Fibroblast of lung (primary cell): ENCODE measurements at regions not wholly inside any gene's neighbourhood (a gene's known extent, or its start where the extent isn't known, plus 50 kb on each side); places are given as distances from the start of the nearest gene placed in this dataset.

Source experiments
- DNase-seq, 2 donors: peaks; one replicate each; pipeline versions ENCODE4 v3.0.0 to v3.0.0-alpha.2; 2010; ENCODE audit warnings: low read depth in 2 of 2
- H2AFZ ChIP-seq: 2 replicates; pipeline ENCODE4 v1.5.1; 2012; ENCODE audit warnings: low read length, control low read depth, inconsistent platforms
- H3K27ac ChIP-seq: 2 replicates; pipeline ENCODE4 v1.5.1; 2011; ENCODE audit warnings: low read length, control low read depth; ENCODE audit not compliant: insufficient read depth
- H3K27me3 ChIP-seq: 2 replicates; pipeline ENCODE4 v1.5.1; 2011; ENCODE audit warnings: mild to moderate bottlenecking, low read length; ENCODE audit not compliant: control insufficient read depth, insufficient read depth
- H3K36me3 ChIP-seq: 2 replicates; pipeline ENCODE4 v1.5.1; 2011; ENCODE audit warnings: low read length; ENCODE audit not compliant: control insufficient read depth, insufficient read depth
- H3K4me1 ChIP-seq: 2 replicates; pipeline ENCODE4 v1.5.1; 2011; ENCODE audit warnings: low read length; ENCODE audit not compliant: control insufficient read depth, insufficient read depth; ENCODE audit errors: extremely low read depth
- H3K4me2 ChIP-seq: 2 replicates; pipeline ENCODE4 v1.5.1; 2011; ENCODE audit warnings: low read length, control low read depth; ENCODE audit not compliant: insufficient read depth; ENCODE audit errors: extremely low read depth
- H3K4me3 ChIP-seq, 4 experiments: fragments of 200-600 bp in 1 of 4; sonication (generic) in 1 of 4; replicated peaks in 1 of 4; 2 replicates each; pipeline ENCODE4 v1.5.1; 2011 to 2016; ENCODE audit warnings: low read length in 4 of 4, low read depth in 3 of 4, mild to moderate bottlenecking in 3 of 4, control low read depth in 2 of 4, inconsistent platforms in 1 of 4, mixed read lengths in 1 of 4; ENCODE audit not compliant: insufficient read depth in 1 of 4; ENCODE audit errors: control extremely low read depth in 1 of 4
- H3K79me2 ChIP-seq: 2 replicates; pipeline ENCODE4 v1.5.1; 2012; ENCODE audit warnings: mild to moderate bottlenecking, low read length, inconsistent platforms; ENCODE audit not compliant: control insufficient read depth, insufficient read depth
- H3K9ac ChIP-seq: 2 replicates; pipeline ENCODE4 v1.5.1; 2011; ENCODE audit warnings: mild to moderate bottlenecking, low read length, control low read depth; ENCODE audit not compliant: insufficient read depth
- H3K9me3 ChIP-seq: 2 replicates; pipeline ENCODE4 v1.5.1; 2012; ENCODE audit warnings: low read depth, low read length; ENCODE audit not compliant: control insufficient read depth, insufficient read depth
- H4K20me1 ChIP-seq: 2 replicates; pipeline ENCODE4 v1.5.1; 2011; ENCODE audit warnings: low read length; ENCODE audit not compliant: control insufficient read depth, insufficient read depth; ENCODE audit errors: extremely low read depth
- CTCF ChIP-seq, 2 donors: IDR thresholded peaks in 1 of 2; conservative IDR thresholded peaks in 1 of 2; 1 replicate in 1 of 2; 2 replicates in 1 of 2; pipeline ENCODE4 v1.5.1; 2011 to 2012; ENCODE audit warnings: low read length in 2 of 2, control low read depth in 1 of 2, inconsistent platforms in 1 of 2, low read depth in 1 of 2, mild to moderate bottlenecking in 1 of 2
- EZH2 ChIP-seq: IDR thresholded peaks from 2 replicates; pipeline ENCODE4 v1.5.1; 2012; ENCODE audit warnings: low read length, control low read depth, mild to moderate bottlenecking; ENCODE audit errors: missing control alignments

- H2AFZ ChIP-seq = no peak overlapping the region
- no peaks in the 10 kb centered on the region for H4K20me1 ChIP-seq
- TF ChIP-seq CTCF (conservative IDR thresholded peaks at IDR 0.05 in 1 of 2, IDR thresholded peaks at IDR 0.05 in 1 of 2; ENCODE audit: low read depth in 1 of 2, low read length in 2 of 2) (no peak), EZH2 (no peak)
- H3K36me3 ChIP-seq = no peaks in the 10 kb centered on the region
- no peak overlapping the region for H3K9ac ChIP-seq
- no peaks in the 10 kb centered on the region for H3K4me1 ChIP-seq
- no peak for DNase-seq
- no peaks in the 10 kb centered on the region for H3K9me3 ChIP-seq
- no peak overlapping the region for H3K4me3 ChIP-seq
- H3K4me2 ChIP-seq = no peak overlapping the region
- H3K79me2 ChIP-seq = no peaks in the 10 kb centered on the region
- no peaks in the 10 kb centered on the region for H3K27me3 ChIP-seq
- no peak overlapping the region for H3K27ac ChIP-seq
These were observed 304.5 kb upstream of the ZNF608 start for GRCh38 chr5:125050926-125051325.

- Histone ChIP-seq H3K27ac (no peak overlapping the region), H3K9ac (no peak overlapping the region), H3K4me1 (no peaks in the 10 kb centered on the region)
These were observed 306.1 kb upstream of the ZNF608 start for GRCh38 chr5:125052584-125052983.

GRCh38 chr5:125053179-125053578, 306.7 kb upstream of the ZNF608 start:
- no peaks in the 10 kb centered on the region for H3K36me3 ChIP-seq
- H3K4me2 ChIP-seq = no peak overlapping the region
- H3K27me3 ChIP-seq = no peaks in the 10 kb centered on the region
- no peak for TF ChIP-seq EZH2
- TF ChIP-seq CTCF (conservative IDR thresholded peaks at IDR 0.05 in 1 of 2, IDR thresholded peaks at IDR 0.05 in 1 of 2; ENCODE audit: low read depth in 1 of 2, low read length in 2 of 2) = no peak
- no peaks in the 10 kb centered on the region for H4K20me1 ChIP-seq
- no peaks in the 10 kb centered on the region for H3K79me2 ChIP-seq
- no peaks in the 10 kb centered on the region for H3K4me1 ChIP-seq
- no peak overlapping the region for H3K9ac ChIP-seq
- no peaks in the 10 kb centered on the region for H3K9me3 ChIP-seq
- no peak overlapping the region for H3K4me3 ChIP-seq
- no peak overlapping the region for H3K27ac ChIP-seq
- DNase-seq = no peak
- H2AFZ ChIP-seq = no peak overlapping the region

More at GRCh38 chr5:125052584-125052983, 306.1 kb upstream of the ZNF608 start:
- H3K4me3 ChIP-seq = no peak overlapping the region
- no peaks in the 10 kb centered on the region for H4K20me1 ChIP-seq
- no peaks in the 10 kb centered on the region for H3K36me3 ChIP-seq
- H3K4me2 ChIP-seq = no peak overlapping the region
- no peaks in the 10 kb centered on the region for H3K79me2 ChIP-seq
- no peaks in the 10 kb centered on the region for H3K27me3 ChIP-seq
- no peaks in the 10 kb centered on the region for H3K9me3 ChIP-seq
- TF ChIP-seq EZH2 (no peak), CTCF (conservative IDR thresholded peaks at IDR 0.05 in 1 of 2, IDR thresholded peaks at IDR 0.05 in 1 of 2; ENCODE audit: low read depth in 1 of 2, low read length in 2 of 2) (no peak)
- no peak for DNase-seq
- no peak overlapping the region for H2AFZ ChIP-seq
